ENCODE measurements at regions not wholly inside any gene's neighbourhood (a gene's known extent, or its start where the extent isn't known, plus 50 kb on each side); places are given as distances from the start of the nearest gene placed in this dataset.

GRCh38 chr14:100967930-100968329 lies 64.4 kb upstream of the RTL1 start:
- no peak overlapping the region for H3K4me2 ChIP-seq (ENCODE audit: low read depth, low read length)
- H2BK20ac ChIP-seq (ENCODE audit: low read depth, low read length) = no peak overlapping the region
- H3K36me3 ChIP-seq (ENCODE audit: control insufficient read depth, insufficient read depth, low read length) = peaks cover 25% of the 10 kb centered on the region
- H3K4ac ChIP-seq (ENCODE audit: low read depth, low read length) = no peak overlapping the region
- no peak overlapping the region for H2BK15ac ChIP-seq (ENCODE audit: low read depth, low read length)
- ChIA-PET POLR2A (ENCODE audit: unreplicated experiment) (no interaction called here), CTCF (no interaction called here)
- H3K9me3 ChIP-seq (ENCODE audit: control insufficient read depth, insufficient read depth, low read length) = no peaks in the 10 kb centered on the region
- H2AK5ac ChIP-seq (ENCODE audit: low read depth, low read length) = no peak overlapping the region
- TF ChIP-seq, protein P1, sequence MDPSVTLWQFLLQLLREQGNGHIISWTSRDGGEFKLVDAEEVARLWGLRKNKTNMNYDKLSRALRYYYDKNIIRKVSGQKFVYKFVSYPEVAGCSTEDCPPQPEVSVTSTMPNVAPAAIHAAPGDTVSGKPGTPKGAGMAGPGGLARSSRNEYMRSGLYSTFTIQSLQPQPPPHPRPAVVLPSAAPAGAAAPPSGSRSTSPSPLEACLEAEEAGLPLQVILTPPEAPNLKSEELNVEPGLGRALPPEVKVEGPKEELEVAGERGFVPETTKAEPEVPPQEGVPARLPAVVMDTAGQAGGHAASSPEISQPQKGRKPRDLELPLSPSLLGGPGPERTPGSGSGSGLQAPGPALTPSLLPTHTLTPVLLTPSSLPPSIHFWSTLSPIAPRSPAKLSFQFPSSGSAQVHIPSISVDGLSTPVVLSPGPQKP (IDR thresholded peaks at IDR 0.05; ENCODE audit: borderline replicate concordance, low read depth, low read length) = no peak
- TF ChIP-seq POLR2A (IDR thresholded peaks at IDR 0.05; ENCODE audit: low read depth, low read length) (no peak), SMC3 (IDR thresholded peaks at IDR 0.05; ENCODE audit: low read depth, low read length) (no peak), MAFK (IDR thresholded peaks at IDR 0.05; ENCODE audit: low read depth, low read length) (no peak), MAZ (IDR thresholded peaks at IDR 0.05; ENCODE audit: borderline replicate concordance, low read depth, low read length) (no peak), FOS (IDR thresholded peaks at IDR 0.05; ENCODE audit: low read depth, low read length) (no peak), CHD1 (IDR thresholded peaks at IDR 0.05; ENCODE audit: low read depth, low read length) (no peak), NFE2L2 (IDR thresholded peaks at IDR 0.05; ENCODE audit: low read depth, low read length) (no peak), CEBPB (IDR thresholded peaks at IDR 0.05; ENCODE audit: low read depth, low read length) (no peak), CTCF (conservative IDR thresholded peaks at IDR 0.05; ENCODE audit: low read depth, low read length) (no peak), RAD21 (IDR thresholded peaks at IDR 0.05; ENCODE audit: low read length) (no peak)
- TF ChIP-seq, protein P2, sequence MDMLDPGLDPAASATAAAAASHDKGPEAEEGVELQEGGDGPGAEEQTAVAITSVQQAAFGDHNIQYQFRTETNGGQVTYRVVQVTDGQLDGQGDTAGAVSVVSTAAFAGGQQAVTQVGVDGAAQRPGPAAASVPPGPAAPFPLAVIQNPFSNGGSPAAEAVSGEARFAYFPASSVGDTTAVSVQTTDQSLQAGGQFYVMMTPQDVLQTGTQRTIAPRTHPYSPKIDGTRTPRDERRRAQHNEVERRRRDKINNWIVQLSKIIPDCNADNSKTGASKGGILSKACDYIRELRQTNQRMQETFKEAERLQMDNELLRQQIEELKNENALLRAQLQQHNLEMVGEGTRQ (IDR thresholded peaks at IDR 0.05; ENCODE audit: low read depth, low read length) = no peak
- H4K5ac ChIP-seq (ENCODE audit: low read depth, low read length) = no peak overlapping the region
- no peaks in the 10 kb centered on the region for H3K27me3 ChIP-seq (ENCODE audit: control insufficient read depth, insufficient read depth, low read length)
- no peak overlapping the region for H3K4me3 ChIP-seq (ENCODE audit: insufficient read depth, low read depth, low read length)
- peaks cover 7 to 8% of the 10 kb centered on the region in 2 experiments; a peak in 2 of 4 replicates for H3K79me1 ChIP-seq (ENCODE audit: low read depth in 1 of 2, low read length in 2 of 2)
- no peak overlapping the region for H2AK9ac ChIP-seq (replicated peaks; ENCODE audit: low read depth, low read length, poor library complexity)
- in situ Hi-C loops (cut with MboI; ENCODE audit: low sequenced_read_pairs) = no loop called here
- WGBS, 2 experiments (ENCODE audit: extremely low coverage in 2 of 2, insufficient read length in 1 of 2) = no CpG with 5 or more reads among the region's 2 CpGs
- H3K23ac ChIP-seq (ENCODE audit: low read depth, low read length) = no peak overlapping the region
- H3K56ac ChIP-seq (ENCODE audit: extremely low read depth, insufficient read depth, low read length) = no peak overlapping the region
- H2BK120ac ChIP-seq (ENCODE audit: low read depth, low read length) = no peak overlapping the region
- no peak overlapping the region for H4K91ac ChIP-seq (ENCODE audit: insufficient read depth, low read depth, low read length)
- no peak for DNase-seq
- ATAC-seq (ENCODE audit: low read depth) = peak; percentile 25; the same call in 1 of the 2 replicates
- H3K18ac ChIP-seq (ENCODE audit: low read depth, low read length) = no peak overlapping the region
- no peaks in the 10 kb centered on the region for H3K4me1 ChIP-seq (ENCODE audit: control insufficient read depth, insufficient read depth, low read length)
- no peak overlapping the region for H2AFZ ChIP-seq (replicated peaks; ENCODE audit: low read length, poor library complexity)
- no peak overlapping the region for H2BK5ac ChIP-seq (ENCODE audit: low read depth, low read length, poor library complexity, severe bottlenecking)
- H4K8ac ChIP-seq (ENCODE audit: low read depth in 2 of 2, low read length in 2 of 2) = no peak overlapping the region
- dilution Hi-C loops (cut with HindIII; ENCODE audit: low sequenced_read_pairs, unreplicated experiment) = no loop called here
- H3K14ac ChIP-seq (replicated peaks; ENCODE audit: low read depth, low read length) = no peak overlapping the region
- no peak overlapping the region for H3K9ac ChIP-seq (ENCODE audit: low read depth, low read length)
- peaks cover 9% of the 10 kb centered on the region; the same call in 1 of the 2 replicates for H4K20me1 ChIP-seq (ENCODE audit: insufficient read depth, low read length)
- intact Hi-C loops (cut with micrococcal nuclease) = no loop called here
- no TSS peak for BruUV-seq (replicated peaks)
- no peak overlapping the region for H3K27ac ChIP-seq (ENCODE audit: insufficient read depth, low read length)
- H3K9me1 ChIP-seq (ENCODE audit: insufficient read depth, low read length) = no peaks in the 10 kb centered on the region
